Upper lobe of left lung (tissue), 4 donors: ENCODE measurements at regions not wholly inside any gene's neighbourhood (a gene's known extent, or its start where the extent isn't known, plus 50 kb on each side); places are given as distances from the start of the nearest gene placed in this dataset.

ENCODE experiments used
- CTCF ChIP-seq, 6 experiments: fragments of 450-650 bp in 4 of 6; fragments of 200-600 bp in 2 of 6; sonication (generic) in 2 of 6; IDR thresholded peaks; one replicate each; pipeline ENCODE4 v1.5.1; 2016 to 2019; ENCODE audit warnings: antibody characterized with exemption in 6 of 6
- POLR2A ChIP-seq, 4 donors: fragments of 450-650 bp; IDR thresholded peaks; one replicate each; pipeline ENCODE4 v1.5.1; 2016 to 2017; ENCODE audit warnings: antibody characterized with exemption in 4 of 4, mild to moderate bottlenecking in 2 of 4
- POLR2AphosphoS5 ChIP-seq, 2 donors: sonication (generic); formaldehyde crosslinking; IDR thresholded peaks; one replicate each; pipeline ENCODE4 v1.5.1; 2017; ENCODE audit warnings: antibody characterized with exemption in 2 of 2

- TF ChIP-seq POLR2A (IDR thresholded peaks at IDR 0.05) (no peak), CTCF (IDR thresholded peaks at IDR 0.05) (peak; percentile 42 to 73 (median 56)), POLR2AphosphoS5 (IDR thresholded peaks at IDR 0.05) (no peak)
These were observed 132.8 kb upstream of the SLC24A5 start for GRCh38 chr15:47987908-47988532.
